NB4 (cell line): ENCODE measurements at regions not wholly inside any gene's neighbourhood (a gene's known extent, or its start where the extent isn't known, plus 50 kb on each side); places are given as distances from the start of the nearest gene placed in this dataset.

ENCODE experiments used
- DNase-seq: peaks from one replicate; pipeline ENCODE4 v3.0.0; 2010; ENCODE audit warnings: low read depth
- H3K4me3 ChIP-seq: one replicate; pipeline ENCODE4 v1.5.1; 2011; ENCODE audit warnings: mild to moderate bottlenecking, low read depth, low read length, moderate library complexity
- MAX ChIP-seq: IDR thresholded peaks from 2 replicates; pipeline ENCODE4 v1.6.1; 2011; ENCODE audit warnings: low read depth, low read length
- MYC ChIP-seq: IDR thresholded peaks from 2 replicates; pipeline ENCODE4 v1.6.1; 2011; ENCODE audit warnings: low read depth, low read length
- POLR2A ChIP-seq: IDR thresholded peaks from 2 replicates; pipeline ENCODE4 v1.6.1; 2011; ENCODE audit warnings: mild to moderate bottlenecking; ENCODE audit not compliant: insufficient read length; ENCODE audit errors: extremely low read depth
- TF ChIP-seq, protein P1 (sequence below): IDR thresholded peaks from one replicate; pipeline ENCODE4 v1.5.1; 2012; ENCODE audit warnings: low read depth, low read length

- TF ChIP-seq POLR2A (no peak), MAX (no peak), MYC (no peak)
- TF ChIP-seq, protein P1, sequence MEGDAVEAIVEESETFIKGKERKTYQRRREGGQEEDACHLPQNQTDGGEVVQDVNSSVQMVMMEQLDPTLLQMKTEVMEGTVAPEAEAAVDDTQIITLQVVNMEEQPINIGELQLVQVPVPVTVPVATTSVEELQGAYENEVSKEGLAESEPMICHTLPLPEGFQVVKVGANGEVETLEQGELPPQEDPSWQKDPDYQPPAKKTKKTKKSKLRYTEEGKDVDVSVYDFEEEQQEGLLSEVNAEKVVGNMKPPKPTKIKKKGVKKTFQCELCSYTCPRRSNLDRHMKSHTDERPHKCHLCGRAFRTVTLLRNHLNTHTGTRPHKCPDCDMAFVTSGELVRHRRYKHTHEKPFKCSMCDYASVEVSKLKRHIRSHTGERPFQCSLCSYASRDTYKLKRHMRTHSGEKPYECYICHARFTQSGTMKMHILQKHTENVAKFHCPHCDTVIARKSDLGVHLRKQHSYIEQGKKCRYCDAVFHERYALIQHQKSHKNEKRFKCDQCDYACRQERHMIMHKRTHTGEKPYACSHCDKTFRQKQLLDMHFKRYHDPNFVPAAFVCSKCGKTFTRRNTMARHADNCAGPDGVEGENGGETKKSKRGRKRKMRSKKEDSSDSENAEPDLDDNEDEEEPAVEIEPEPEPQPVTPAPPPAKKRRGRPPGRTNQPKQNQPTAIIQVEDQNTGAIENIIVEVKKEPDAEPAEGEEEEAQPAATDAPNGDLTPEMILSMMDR: no peak
- no peak overlapping the region for H3K4me3 ChIP-seq
- DNase-seq: no peak
Observed at GRCh38 chr2:215594766-215595165, 158.9 kb upstream of the FN1 start.

DNA sequence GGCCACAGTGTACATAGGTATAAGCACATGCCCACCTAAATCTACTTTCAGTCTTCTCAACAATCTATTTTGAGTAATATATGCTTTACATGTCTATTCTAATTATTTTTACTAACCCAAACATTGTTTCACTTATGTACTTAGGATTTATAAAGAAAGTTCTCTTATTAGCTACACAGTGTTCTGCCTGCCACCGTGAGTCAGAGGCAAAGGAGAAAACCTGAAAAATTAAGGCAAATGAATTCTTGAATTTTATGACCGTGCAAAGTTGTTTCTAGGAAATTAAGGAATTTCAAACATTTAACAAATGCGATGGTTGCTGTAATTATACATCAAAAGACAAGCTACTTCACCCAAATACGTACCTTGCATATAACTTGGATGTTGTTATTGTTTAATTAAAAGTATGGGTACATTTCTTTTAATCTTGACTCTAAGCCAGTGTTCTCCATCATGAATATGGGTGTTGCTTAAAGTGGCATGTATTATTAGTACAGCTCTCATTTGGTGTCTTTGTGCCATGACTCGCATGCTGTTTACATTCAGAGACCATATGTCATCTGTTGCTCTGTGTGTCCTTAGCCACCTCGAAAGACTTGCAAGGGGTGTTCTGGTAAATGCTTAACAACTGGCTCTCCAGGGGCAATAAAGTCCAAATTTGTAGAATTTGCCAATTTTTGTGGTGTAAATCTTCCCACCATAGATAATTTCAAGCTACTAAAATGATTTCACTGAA lies 154.3 kb upstream of the FN1 start:
- no peak overlapping the region for H3K4me3 ChIP-seq
- TF ChIP-seq POLR2A (no peak), MYC (no peak), MAX (no peak)
- TF ChIP-seq, protein P1: no peak
- no peak for DNase-seq

GRCh38 chr2:215583881-215584280 lies 148.0 kb upstream of the FN1 start:
- no peak overlapping the region for H3K4me3 ChIP-seq
- DNase-seq: no peak
- TF ChIP-seq MYC: no peak
- TF ChIP-seq POLR2A: no peak
- TF ChIP-seq MAX: no peak
- TF ChIP-seq, protein P1: no peak

- peak; percentile 11 for DNase-seq
- H3K4me3 ChIP-seq: no peak overlapping the region
- TF ChIP-seq MYC (no peak), MAX (no peak), POLR2A (no peak)
- TF ChIP-seq, protein P1: no peak
Observed at GRCh38 chr2:215579809-215580208, 143.9 kb upstream of the FN1 start.

- H3K4me3 ChIP-seq: no peak overlapping the region
- TF ChIP-seq, protein P1: no peak
- no peak for TF ChIP-seq MYC
- no peak for TF ChIP-seq POLR2A
- TF ChIP-seq MAX: no peak
- no peak for DNase-seq
Observed at GRCh38 chr2:215577356-215577755, 141.5 kb upstream of the FN1 start.
